Adipocyte (in vitro differentiated cells): ENCODE measurements at regions not wholly inside any gene's neighbourhood (a gene's known extent, or its start where the extent isn't known, plus 50 kb on each side); places are given as distances from the start of the nearest gene placed in this dataset.
A peak's percentile ranks its signal among the peaks of the same experiment; 100 is the strongest.
"Not testable (repeated sequence)": the region's sequence is repeated elsewhere in the genome, so short reads cannot be mapped to it uniquely, and the experiment has no call there.

Source experiments
- DNase-seq: peaks from one replicate; pipeline ENCODE4 v3.0.0-alpha.2; 2015; ENCODE audit warnings: low read depth
- H3K27me3 ChIP-seq: replicated peaks from 2 replicates; pipeline ENCODE4 v1.7.0; 2013; ENCODE audit warnings: mild to moderate bottlenecking, low read length, moderate library complexity; ENCODE audit not compliant: control insufficient read depth, insufficient read depth
- H3K36me3 ChIP-seq: 2 replicates; pipeline ENCODE4 v1.7.0; 2013; ENCODE audit warnings: low read length, mild to moderate bottlenecking, moderate library complexity; ENCODE audit not compliant: control insufficient read depth, insufficient read depth, severe bottlenecking
- H3K4me1 ChIP-seq: 2 replicates; pipeline ENCODE4 v1.7.0; 2013; ENCODE audit warnings: mild to moderate bottlenecking, low read length, moderate library complexity; ENCODE audit not compliant: control insufficient read depth, insufficient read depth
- H3K4me3 ChIP-seq: 2 replicates; pipeline ENCODE4 v1.7.0; 2013; ENCODE audit warnings: mild to moderate bottlenecking, low read length, moderate library complexity
- H3K9ac ChIP-seq: 2 replicates; pipeline ENCODE4 v1.7.0; 2013; ENCODE audit warnings: mild to moderate bottlenecking, low read length, moderate library complexity
- H3K9me3 ChIP-seq: 2 replicates; pipeline ENCODE4 v1.7.0; 2013; ENCODE audit warnings: mild to moderate bottlenecking, low read length, moderate library complexity; ENCODE audit not compliant: control insufficient read depth

GRCh38 chr3:164377466-164377865, 700.8 kb downstream of the SI start:
- peak; percentile 51 for DNase-seq
- Histone ChIP-seq H3K4me3 (no peak overlapping the region), H3K4me1 (peaks cover 9% of the 10 kb centered on the region), H3K9me3 (no peaks in the 10 kb centered on the region), H3K36me3 (no peaks in the 10 kb centered on the region), H3K27me3 (no peaks in the 10 kb centered on the region), H3K9ac (no peak overlapping the region)

- DNase-seq: peak; percentile 21
- no peaks in the 10 kb centered on the region for H3K27me3 ChIP-seq
- no peak overlapping the region for H3K4me3 ChIP-seq
- no peak overlapping the region for H3K9ac ChIP-seq
- H3K9me3 ChIP-seq: no peaks in the 10 kb centered on the region
- H3K36me3 ChIP-seq: no peaks in the 10 kb centered on the region
- peaks cover 9% of the 10 kb centered on the region for H3K4me1 ChIP-seq
Measured at GRCh38 chr3:164375995-164376394, 702.3 kb downstream of the SI start.

GRCh38 chr3:164375538-164375937, 702.8 kb downstream of the SI start:
- Histone ChIP-seq H3K9me3 (no peaks in the 10 kb centered on the region), H3K36me3 (no peaks in the 10 kb centered on the region), H3K27me3 (no peaks in the 10 kb centered on the region), H3K4me1 (peaks cover 9% of the 10 kb centered on the region), H3K9ac (no peak overlapping the region), H3K4me3 (no peak overlapping the region)
- peak; percentile 87 for DNase-seq

GRCh38 chr3:164371681-164372080, 706.6 kb downstream of the SI start:
- no peak overlapping the region for H3K9ac ChIP-seq
- H3K27me3 ChIP-seq: no peaks in the 10 kb centered on the region
- no peaks in the 10 kb centered on the region for H3K36me3 ChIP-seq
- peaks cover 9% of the 10 kb centered on the region for H3K4me1 ChIP-seq
- no peak overlapping the region for H3K4me3 ChIP-seq
- DNase-seq: no peak
- H3K9me3 ChIP-seq: no peaks in the 10 kb centered on the region

GRCh38 chr3:164370970-164371369, 707.3 kb downstream of the SI start:
- Histone ChIP-seq H3K27me3 (no peaks in the 10 kb centered on the region), H3K9me3 (no peaks in the 10 kb centered on the region), H3K36me3 (no peaks in the 10 kb centered on the region), H3K4me1 (peaks cover 8% of the 10 kb centered on the region), H3K9ac (no peak overlapping the region), H3K4me3 (no peak overlapping the region)
- no peak for DNase-seq

GRCh38 chr3:164365242-164365641, 713.1 kb downstream of the SI start:
- H3K36me3 ChIP-seq: no peaks in the 10 kb centered on the region
- DNase-seq: peak; percentile 38
- H3K9ac ChIP-seq: no peak overlapping the region
- H3K27me3 ChIP-seq: no peaks in the 10 kb centered on the region
- H3K4me1 ChIP-seq: no peaks in the 10 kb centered on the region
- no peak overlapping the region for H3K4me3 ChIP-seq
- no peaks in the 10 kb centered on the region for H3K9me3 ChIP-seq

- no peaks in the 10 kb centered on the region for H3K9me3 ChIP-seq
- no peak overlapping the region for H3K9ac ChIP-seq
- no peak for DNase-seq
- no peaks in the 10 kb centered on the region for H3K27me3 ChIP-seq
- no peaks in the 10 kb centered on the region for H3K36me3 ChIP-seq
- no peak overlapping the region for H3K4me3 ChIP-seq
- no peaks in the 10 kb centered on the region for H3K4me1 ChIP-seq
Measured at GRCh38 chr3:164364111-164364510, 714.2 kb downstream of the SI start.

GRCh38 chr3:164360738-164361406, 717.4 kb downstream of the SI start:
- Histone ChIP-seq H3K36me3 (no peaks in the 10 kb centered on the region), H3K4me1 (no peaks in the 10 kb centered on the region), H3K9me3 (no peaks in the 10 kb centered on the region), H3K4me3 (no peak overlapping the region), H3K9ac (no peak overlapping the region), H3K27me3 (no peaks in the 10 kb centered on the region)
- no peak for DNase-seq

- Histone ChIP-seq H3K36me3 (no peaks in the 10 kb centered on the region), H3K27me3 (no peaks in the 10 kb centered on the region), H3K9me3 (no peaks in the 10 kb centered on the region), H3K4me1 (no peaks in the 10 kb centered on the region), H3K9ac (no peak overlapping the region), H3K4me3 (no peak overlapping the region)
- DNase-seq: no peak
Measured at GRCh38 chr3:164360078-164360578, 718.2 kb downstream of the SI start.

GRCh38 chr3:164352991-164353390, 725.3 kb downstream of the SI start:
- Histone ChIP-seq H3K27me3 (no peaks in the 10 kb centered on the region), H3K9ac (no peak overlapping the region), H3K36me3 (no peaks in the 10 kb centered on the region), H3K4me3 (no peak overlapping the region), H3K9me3 (no peaks in the 10 kb centered on the region), H3K4me1 (no peaks in the 10 kb centered on the region)
- DNase-seq: no peak

- H3K4me3 ChIP-seq: no peak overlapping the region
Measured at GRCh38 chr3:164351131-164351530, 727.2 kb downstream of the SI start.

GRCh38 chr3:164342206-164342605, 736.1 kb downstream of the SI start:
- H3K36me3 ChIP-seq, H3K9ac ChIP-seq, H3K27me3 ChIP-seq, DNase-seq, H3K4me1 ChIP-seq, H3K4me3 ChIP-seq, H3K9me3 ChIP-seq: not testable (repeated sequence)

More at GRCh38 chr3:164351131-164351530, 727.2 kb downstream of the SI start:
- Histone ChIP-seq H3K9me3 (no peaks in the 10 kb centered on the region), H3K36me3 (no peaks in the 10 kb centered on the region), H3K9ac (no peak overlapping the region), H3K27me3 (no peaks in the 10 kb centered on the region), H3K4me1 (no peaks in the 10 kb centered on the region)
- DNase-seq: peak; percentile 40
